CMK (cell line): ENCODE measurements at regions not wholly inside any gene's neighbourhood (a gene's known extent, or its start where the extent isn't known, plus 50 kb on each side); places are given as distances from the start of the nearest gene placed in this dataset.

Experiments used
- DNase-seq: peaks from one replicate; pipeline ENCODE4 v3.0.0-alpha.2; 2010; ENCODE audit warnings: low read depth

DNA sequence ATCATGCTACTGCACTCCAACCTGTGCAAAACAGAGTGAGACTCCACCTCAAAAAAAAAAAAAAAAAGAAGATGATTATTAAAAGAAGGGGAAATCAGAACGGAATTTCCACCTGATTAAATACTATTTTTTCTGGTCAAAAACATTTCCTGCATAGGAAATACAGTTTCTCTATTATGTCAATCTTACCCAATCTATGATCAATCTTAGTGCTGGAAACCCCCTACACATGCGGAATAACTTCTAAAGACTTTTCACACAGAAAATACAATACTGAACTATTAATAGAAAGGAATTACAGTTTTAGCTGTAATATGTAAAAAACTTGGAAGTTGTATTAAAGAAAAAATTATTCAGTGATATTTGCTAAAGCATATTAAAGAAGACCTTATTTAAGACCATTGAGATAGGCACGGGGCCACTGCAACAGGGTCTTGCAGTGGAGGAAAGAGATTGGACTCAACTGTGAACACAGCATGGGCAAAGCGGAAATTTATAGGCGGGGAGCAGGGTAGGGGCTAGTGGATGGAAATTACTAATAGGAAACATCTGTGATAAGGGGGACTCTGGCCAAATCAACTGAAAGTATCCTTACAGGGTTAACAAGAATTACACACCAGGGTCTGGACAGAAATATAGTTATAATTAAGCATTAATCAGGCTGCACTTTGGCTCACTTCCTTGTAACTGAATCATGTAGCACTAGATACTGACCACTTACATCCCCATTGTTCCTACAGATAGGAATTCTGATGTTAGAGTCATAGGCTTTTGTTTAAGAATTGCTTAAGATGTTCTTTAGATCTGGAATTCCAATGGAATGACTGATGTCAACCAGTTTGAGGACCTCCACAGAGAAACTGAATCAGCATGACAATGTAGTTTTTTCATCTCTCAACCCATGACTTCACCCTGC is 411.5 kb upstream of the DDI1 start:
- no peak for DNase-seq

DNA sequence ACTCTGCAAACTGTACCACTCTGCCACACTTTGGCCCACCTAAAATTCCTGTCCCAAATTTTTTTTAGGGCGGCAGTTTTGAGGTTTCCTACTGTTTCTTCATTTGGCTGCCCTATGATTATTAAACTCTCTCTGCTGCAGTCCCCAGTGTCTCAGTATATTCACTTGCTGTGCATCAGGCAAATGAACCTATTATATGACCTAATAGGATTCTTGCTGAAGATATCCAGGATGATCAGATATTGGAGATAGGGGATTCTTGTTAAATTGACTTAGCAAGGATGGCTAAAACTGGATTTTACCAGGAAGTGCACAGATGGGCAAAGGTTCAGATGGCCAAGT is 410.8 kb upstream of the DDI1 start:
- no peak for DNase-seq

DNA sequence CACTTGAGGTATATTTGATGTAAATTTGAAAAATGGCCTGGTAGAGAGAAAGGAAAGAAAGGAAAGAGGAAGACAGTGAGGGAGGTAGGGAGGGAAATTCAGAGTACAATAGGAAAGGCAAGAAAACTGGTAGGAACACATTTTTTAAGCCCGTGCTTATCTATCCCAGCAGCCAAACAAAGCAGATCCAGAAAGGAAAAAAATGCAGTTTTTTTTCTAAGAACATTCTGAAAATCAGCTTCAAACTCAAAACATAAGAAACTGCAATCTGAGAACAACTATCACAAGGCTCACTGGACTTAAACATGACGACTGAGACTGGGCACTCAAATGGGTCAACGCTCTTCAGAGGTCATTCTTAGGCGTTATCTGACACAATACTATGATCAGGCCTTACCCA is 408.3 kb upstream of the DDI1 start:
- DNase-seq: no peak

DNA sequence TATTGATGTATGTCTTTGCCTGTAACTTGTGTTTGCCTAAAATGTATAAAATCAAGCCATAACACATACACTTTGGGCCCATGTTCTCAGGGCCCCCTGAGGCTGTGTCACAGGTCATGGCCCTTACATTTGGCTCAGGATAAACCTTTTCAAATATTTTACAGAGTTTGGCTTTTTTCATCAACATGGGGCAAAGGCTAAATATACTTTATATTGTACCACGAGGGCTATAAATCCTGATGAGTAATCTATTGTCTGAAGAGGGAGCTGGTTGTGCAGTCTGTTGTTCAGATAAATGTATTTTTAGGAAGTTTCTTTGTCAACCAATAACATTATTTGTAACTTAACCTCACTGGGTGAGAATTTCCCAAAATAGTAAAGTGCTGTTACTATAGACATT is 404.6 kb upstream of the DDI1 start:
- no peak for DNase-seq

DNA sequence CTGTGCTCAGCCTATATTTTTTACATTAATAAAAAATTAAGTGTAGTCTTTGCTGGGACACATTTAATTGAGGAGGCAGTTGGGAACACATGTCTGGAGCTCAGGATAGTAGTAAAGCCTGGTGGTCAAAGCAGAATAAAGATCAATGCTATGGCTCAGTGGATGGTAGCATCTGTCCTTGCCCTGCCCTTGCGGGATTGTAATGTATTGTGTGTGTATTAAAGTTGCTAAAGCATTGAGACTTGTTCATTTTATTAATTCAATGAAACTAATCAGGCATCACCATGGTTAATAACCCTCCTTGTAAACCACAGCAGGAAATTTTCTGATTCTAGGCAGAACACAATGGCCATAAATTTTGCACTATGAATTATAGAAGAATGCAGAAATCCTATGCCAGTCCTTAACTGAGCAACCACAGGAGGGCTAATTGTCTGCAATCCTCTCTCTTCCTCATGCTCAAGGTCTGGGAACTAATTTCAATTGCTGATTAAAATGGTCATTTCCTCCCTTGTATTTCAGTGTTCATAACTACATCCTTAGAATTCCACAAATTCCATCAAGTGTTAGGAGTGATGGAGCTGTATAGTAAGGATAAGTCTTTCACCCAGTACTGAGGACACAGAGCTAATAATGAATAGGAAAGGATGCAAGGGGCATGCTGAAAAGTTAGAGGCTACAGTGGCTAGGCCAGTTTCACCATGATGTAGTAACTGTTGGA is 403.2 kb upstream of the DDI1 start:
- no peak for DNase-seq

DNA sequence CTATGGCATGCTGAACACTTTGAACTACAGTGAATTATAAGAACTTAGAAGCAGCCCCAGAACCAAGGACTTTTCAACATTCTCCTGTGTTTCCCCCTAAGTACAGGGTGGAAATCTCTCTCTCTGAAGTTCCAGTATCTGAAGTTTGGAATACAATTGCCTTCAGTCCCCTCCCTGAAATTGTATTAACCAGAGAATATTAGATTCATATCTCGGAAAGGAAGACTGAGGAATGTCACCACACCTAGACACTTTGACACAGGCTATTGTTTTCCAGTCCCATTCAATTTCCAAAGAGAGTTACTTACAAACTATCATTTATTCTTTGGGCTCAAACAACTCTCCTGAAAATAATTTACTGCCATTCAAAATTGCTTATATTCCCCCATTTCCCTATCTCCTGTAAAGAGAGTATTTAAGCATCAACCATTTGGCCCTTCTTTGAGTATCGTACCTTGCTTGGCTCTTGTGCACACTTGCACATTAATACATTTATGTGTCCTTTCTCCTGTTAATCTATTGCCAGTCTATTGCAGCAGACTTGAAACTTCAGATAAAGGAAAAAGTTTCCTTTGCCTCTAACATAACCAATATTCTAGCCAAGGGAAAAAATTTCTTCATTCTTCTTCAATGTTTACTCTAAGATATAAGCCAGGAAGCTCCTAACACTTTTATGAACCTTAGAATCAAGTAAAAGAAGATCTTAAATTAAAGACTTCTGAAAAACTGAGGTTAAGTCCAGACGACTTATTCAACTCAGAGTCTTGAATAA is 402.4 kb upstream of the DDI1 start:
- no peak for DNase-seq

DNA sequence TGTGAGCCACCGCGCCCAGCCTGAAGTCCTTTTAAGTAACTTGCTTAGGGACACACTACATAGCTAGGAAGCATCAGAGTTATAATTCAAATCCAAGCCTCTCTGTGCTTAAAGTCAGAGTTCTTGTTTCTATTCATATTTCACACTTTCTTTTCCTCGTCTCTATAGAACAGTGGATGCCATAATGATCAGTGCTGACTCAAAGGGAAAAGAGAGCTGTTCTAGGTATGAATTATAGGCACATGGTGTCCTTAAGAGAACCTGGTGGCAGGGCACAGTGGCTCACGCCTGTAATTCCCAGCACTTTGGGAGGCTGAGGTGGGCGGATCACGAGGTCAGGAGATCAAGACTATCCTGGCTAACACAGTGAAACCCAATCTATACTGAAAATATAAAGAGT is 400.2 kb upstream of the DDI1 start:
- no peak for DNase-seq

DNA sequence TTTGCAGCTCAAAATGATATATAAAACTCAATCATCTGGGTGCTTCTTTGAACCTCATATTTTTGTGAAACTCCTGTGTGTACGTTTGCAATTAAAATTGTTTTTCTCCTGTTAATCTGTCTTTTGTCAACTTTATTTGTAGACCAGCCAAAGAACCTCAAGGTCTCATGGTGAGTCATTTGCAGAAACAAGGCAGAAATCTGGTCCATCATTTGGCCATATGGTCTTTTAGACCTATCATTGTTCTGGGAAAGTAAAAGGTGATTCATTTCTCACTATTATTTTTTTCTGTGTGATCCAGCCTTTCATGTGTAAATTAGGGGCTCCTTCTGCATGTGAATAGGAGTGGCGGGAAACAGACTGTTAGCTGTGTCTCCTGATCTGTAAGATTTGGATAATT is 399.1 kb upstream of the DDI1 start:
- DNase-seq: no peak

DNA sequence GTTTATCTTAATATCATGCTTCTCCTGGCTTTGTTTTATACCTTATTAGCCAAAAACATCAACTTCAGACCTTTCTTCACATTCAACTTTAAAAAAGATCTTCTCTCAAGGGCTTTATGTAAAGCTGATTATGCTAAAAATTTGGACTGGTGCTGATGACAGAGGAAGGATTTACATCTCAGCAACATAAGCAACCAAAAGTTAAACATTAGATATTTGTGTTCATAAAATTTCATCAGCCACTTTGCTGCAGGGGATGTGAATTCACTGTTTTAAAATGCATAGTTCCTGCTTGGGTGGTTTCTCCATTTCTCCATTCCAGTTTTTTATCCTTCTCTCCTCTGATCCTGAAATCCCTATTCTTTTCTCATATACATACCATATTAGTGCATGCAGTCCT is 398.6 kb upstream of the DDI1 start:
- DNase-seq: no peak

DNA sequence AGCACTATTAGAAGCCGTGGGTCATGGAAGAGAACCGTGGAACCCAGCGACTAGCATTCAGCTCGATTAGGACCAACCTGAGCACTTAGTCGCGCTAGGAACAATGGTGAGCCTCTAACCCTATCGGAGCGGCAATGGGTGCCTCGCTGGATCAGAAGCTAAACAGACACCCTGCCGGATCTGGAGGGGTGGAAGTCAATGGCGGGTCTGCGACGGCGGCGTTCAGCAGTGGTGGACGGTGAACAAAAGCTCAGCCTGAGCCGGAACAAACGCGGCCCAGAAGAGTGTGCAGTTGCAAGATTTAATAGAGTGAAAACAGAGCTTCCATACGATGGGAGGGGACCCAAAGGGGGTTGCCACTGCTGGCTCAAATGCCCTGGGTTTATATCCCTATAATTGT is 391.8 kb upstream of the DDI1 start:
- DNase-seq: no peak

DNA sequence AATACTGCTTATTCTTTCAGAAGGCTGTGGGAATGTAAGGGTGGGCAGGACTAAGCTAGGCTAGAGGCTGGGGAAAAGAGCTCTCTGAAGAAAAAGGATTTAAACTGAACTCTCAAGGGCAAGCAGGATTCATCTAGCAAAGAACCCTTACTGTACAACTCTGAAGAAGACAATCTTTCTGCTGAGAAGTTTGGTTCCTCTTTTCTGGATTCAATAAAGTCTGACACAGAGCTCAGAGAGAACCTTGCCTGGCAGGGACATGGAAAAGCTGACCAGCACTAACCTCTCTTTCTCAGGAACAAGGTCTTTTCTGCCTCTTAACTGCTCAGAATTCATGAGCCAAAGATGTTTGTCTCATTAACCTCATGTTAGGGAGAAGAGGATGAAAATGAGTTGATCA is 388.4 kb upstream of the DDI1 start:
- no peak for DNase-seq

DNA sequence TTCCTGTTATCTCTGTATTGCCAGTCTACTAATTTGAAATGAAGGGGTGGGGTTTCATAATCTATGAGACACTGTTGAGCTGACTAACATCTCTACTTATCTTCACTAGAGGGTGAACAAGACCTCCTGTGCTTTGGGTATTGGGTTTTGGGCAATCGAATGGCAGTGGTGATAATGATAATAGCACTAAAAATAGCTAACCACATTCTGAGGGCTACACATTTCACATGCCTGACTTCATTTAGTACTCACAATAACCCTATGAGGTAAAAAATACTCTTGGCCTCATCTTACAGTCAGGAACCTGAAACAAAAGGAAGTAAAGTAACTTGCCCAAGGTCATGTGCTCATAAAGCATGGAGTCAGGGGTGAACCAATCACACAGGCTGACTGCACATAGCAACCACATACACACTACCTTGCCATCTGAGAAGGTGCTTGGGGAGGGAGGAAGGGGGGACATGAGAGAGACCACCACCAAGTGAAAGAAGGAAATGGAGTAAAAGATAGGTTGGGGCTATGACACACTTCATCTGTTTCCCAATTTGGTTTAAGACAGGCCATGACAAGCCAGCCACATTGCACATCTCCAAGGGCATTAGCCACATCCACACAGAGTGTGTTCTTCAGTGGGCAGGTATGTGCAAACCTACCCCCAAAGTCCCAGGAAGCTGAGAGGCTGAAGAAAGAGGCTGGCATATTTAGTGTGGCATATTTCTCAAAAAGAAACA is 387.6 kb upstream of the DDI1 start:
- DNase-seq: peak; percentile 29

DNA sequence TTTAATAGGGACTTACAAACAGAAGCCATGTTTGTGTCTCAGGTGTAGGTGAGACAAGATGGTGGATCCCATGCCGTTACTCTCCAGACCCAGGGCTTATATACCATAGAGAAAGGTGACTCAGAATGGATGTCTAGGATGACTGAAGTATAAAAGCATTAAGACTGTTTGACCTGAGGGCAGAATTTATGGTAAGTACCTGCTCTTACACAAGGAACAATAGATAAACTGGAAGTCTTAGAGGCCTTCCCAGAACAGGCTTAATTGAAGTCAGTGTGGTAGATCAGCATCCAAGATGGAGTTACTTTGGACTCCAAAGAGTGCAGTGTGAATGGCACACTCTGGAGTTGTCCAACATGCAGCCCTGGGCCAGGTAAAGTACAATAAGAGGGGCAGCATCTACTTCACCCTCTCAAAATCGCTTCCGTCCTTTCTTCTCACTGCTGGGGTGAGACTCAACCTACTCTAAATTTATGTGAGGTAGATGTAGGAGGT is 387.0 kb upstream of the DDI1 start:
- DNase-seq: no peak

DNA sequence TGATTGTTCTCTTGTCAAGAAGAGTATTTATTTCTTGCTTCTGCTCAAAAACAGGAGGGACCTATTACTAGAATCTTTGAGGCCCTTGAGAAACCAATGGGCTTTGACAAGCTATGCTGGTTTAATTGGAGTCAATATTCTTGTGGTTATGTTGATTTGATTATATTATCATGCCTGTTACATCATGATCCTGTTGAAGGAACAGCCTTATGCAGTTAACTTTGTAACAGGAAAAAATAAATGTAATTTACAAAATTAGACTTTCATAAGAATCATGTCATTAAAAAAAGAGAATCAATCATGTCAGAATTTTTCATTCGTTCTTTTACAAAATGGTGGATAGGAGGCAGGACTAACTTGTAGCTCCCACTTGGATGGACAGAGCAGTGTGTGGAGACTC is 386.1 kb upstream of the DDI1 start:
- no peak for DNase-seq

DNA sequence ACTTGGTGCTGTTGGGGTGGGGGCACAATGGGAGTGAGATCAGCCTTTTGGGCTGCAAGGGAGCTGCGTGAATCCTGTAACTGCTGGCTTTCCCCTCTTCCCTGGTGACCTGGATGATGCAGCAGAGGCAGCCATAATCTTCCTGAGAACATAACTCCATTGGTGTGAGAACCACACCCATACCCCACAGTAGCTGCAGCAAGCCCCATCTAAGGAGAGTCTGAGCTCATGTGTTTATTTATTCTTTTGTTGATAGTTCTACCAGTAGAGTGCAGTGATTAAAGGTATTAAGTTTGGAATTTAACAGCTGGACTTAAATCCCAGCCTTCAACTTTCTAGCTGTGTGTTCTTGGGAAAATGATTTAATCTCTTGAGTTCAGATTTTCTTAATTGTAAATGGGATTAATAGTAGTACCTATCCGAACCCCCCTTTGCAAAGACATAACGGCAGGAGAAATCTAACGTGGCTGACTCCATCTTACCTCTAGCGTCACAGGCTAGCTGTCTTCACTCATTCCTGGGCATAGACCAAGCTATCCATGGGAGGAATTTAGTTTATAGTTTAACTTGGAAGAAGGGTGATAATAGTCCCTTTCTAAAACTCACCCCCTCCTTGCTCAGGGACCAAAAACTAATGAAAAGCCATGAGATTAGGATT is 385.0 kb upstream of the DDI1 start:
- no peak for DNase-seq

DNA sequence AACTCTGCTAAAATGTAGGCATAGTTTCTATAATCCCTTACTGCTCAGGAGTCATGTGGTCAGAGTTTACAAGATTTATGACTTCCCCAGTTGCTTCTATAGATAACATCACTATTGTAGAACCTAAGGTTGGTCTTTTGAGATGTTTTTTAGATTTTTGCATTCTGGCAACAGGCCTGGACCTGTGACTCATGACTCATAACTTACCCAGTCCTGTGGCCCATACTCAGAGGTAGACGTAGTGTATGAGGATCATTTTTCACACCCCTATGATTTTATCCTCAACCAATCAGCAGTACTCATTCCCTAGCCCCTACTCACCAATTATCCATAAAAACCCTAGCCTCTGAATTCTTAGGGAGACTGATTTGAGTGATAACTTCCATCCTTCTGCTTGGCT is 384.4 kb upstream of the DDI1 start:
- no peak for DNase-seq

DNA sequence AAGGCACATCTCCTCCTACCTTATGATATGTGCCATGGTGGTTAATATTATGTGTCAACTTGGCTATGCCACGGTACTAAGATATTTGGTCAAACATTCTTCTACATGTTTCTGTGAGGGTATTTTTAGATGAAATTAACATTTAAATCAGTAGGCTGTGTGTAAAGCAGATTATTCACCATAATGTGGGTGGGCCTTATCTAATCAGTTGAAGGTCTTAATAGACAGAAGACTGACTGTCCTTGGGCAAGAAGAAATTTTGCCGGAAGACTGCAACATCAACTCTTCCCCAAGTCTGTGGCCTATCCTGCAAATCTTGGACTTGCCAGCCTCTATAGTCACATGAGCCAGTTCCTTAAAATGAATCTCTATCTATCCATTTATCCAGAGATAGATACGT is 380.1 kb upstream of the DDI1 start:
- DNase-seq: no peak

DNA sequence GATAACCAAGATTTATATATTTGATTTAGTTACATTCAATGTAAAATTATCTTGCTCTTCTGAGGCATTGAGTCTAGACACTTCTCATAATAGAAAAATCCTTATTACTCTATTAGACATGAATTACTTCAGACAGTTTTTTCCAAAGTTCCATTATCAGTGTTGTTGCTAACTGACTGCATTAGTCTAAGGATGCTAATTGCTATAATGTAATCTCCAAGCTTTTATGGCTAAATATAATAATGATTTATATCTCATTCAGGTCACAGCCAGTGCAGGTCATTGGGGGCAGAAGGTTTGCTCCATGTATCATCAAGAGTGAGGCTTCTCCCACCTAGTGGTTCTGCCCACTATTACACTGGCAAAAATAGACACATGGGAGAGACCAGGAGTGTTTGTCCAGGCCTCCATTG is 377.2 kb upstream of the DDI1 start:
- DNase-seq: no peak

DNA sequence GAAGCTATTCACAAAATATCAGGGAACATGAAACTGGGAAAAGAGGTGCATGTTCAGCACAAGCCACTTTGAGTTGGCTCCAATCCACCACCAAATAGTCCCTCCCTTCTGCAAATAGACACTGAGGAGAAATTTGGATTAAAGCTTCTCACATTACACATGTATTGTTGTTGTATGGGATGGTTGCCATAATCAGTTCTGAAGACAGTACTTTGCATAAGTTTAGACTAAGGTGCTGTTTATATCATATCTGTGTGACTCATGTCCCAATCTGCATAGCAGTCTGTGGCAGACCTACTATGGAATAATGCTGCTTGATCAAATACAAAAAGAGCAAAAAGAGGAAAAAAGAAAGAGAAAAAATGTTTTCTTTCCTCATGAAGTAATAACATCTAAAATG is 376.7 kb upstream of the DDI1 start:
- DNase-seq: no peak

DNA sequence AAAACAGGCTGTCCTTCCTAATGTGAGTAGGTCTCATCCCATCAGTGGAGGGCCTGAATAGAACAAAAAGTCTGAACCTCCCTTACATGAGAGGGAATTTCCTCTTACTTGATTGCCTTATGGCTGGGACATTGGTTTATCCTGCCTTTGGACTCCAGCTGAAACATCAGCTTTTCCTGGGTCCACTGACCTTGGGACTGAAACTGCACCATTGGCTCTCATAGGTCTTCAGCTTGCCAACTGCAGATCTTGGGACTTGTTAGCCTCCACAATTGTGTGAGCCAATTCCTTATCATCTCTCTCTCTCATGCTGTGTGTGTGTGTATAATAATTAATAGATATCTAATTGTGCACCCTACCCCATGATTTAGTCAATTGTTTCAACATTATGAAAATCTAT is 375.3 kb upstream of the DDI1 start:
- no peak for DNase-seq

DNA sequence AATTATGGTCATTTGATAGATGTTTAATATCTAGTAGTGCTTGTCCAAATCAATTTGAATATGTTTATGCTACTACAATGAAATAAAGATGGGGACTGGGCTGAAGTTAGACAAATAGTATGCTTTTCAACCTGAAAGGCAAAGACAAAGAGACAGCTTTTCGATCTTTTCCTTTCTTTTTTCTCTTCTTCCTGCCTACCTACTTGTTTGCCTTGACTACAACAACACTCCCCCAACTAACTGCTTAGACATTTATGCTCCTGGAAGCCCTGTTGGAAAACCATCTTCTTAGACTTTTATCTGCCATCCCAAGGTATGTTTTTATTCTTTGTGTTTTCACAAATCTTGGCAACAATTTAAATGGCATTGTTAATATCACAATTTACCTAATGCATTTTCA is 374.4 kb upstream of the DDI1 start:
- DNase-seq: no peak

DNA sequence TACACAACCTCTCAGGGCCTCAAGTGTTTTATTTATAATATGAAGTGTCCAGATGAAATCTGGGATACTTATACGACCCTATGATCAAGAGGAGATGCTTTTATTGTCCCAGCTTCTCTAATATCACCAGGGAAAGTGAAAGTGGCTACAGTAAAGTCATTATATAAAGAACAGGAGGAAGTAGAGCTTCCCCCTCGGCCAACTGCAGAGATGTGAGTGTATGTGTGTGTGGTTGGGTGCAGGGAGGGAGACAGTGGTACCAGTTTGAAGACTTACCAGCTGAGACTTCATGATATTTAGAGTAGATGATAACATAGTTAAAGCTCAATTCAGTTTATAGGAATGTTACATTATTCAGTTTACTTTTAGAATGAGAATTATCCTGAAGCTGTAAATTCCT is 373.6 kb upstream of the DDI1 start:
- DNase-seq: no peak
